Parathyroid adenoma (tissue), 2 donors: ENCODE measurements at regions not wholly inside any gene's neighbourhood (a gene's known extent, or its start where the extent isn't known, plus 50 kb on each side); places are given as distances from the start of the nearest gene placed in this dataset.

Experiments used
- H2AFZ ChIP-seq: fragments of 300-600 bp; sonication (generic); one replicate; pipeline ENCODE4 v1.7.0; 2017; ENCODE audit warnings: antibody characterized with exemption, mild to moderate bottlenecking
- H3K27ac ChIP-seq: fragments of 300-600 bp; sonication (generic); one replicate; pipeline ENCODE4 v1.7.0; 2017
- H3K27me3 ChIP-seq: fragments of 300-600 bp; sonication (generic); one replicate; pipeline ENCODE4 v1.7.0; 2017; ENCODE audit warnings: low read length; ENCODE audit not compliant: control insufficient read depth, insufficient read depth
- H3K36me3 ChIP-seq: fragments of 300-600 bp; sonication (generic); one replicate; pipeline ENCODE4 v1.7.0; 2017; ENCODE audit warnings: low read length; ENCODE audit not compliant: control insufficient read depth, insufficient read depth
- H3K4me1 ChIP-seq: fragments of 300-600 bp; sonication (generic); one replicate; pipeline ENCODE4 v1.7.0; 2017; ENCODE audit warnings: control low read depth
- H3K4me2 ChIP-seq: fragments of 300-600 bp; sonication (generic); one replicate; pipeline ENCODE4 v1.7.0; 2017; ENCODE audit warnings: low read length
- H3K4me3 ChIP-seq: fragments of 300-600 bp; sonication (generic); one replicate; pipeline ENCODE4 v1.7.0; 2017; ENCODE audit warnings: low read depth, low read length
- H3K79me2 ChIP-seq: fragments of 300-600 bp; sonication (generic); one replicate; pipeline ENCODE4 v1.7.0; 2017; ENCODE audit warnings: control low read depth
- H3K9ac ChIP-seq: fragments of 300-600 bp; sonication (generic); one replicate; pipeline ENCODE4 v1.7.0; 2017; ENCODE audit warnings: mild to moderate bottlenecking
- H3K9me3 ChIP-seq: fragments of 300-600 bp; sonication (generic); one replicate; pipeline ENCODE4 v1.7.0; 2017; ENCODE audit warnings: low read length; ENCODE audit not compliant: control insufficient read depth
- CTCF ChIP-seq: fragments of 300-600 bp; sonication (generic); IDR thresholded peaks from one replicate; pipeline ENCODE4 v1.7.0; 2017; ENCODE audit warnings: antibody characterized with exemption, mild to moderate bottlenecking
- donor health status: primary hyperparathyroidism.

GRCh38 chr16:86096850-86097249 is 197.9 kb downstream of the IRF8 start:
- no peaks in the 10 kb centered on the region for H3K4me1 ChIP-seq
- no peak for TF ChIP-seq CTCF
- H3K4me2 ChIP-seq = no peak overlapping the region
- H3K4me3 ChIP-seq = no peak overlapping the region
- H3K36me3 ChIP-seq = no peaks in the 10 kb centered on the region
- H3K9ac ChIP-seq = no peak overlapping the region
- no peaks in the 10 kb centered on the region for H3K27me3 ChIP-seq
- H2AFZ ChIP-seq = no peak overlapping the region
- H3K9me3 ChIP-seq = no peaks in the 10 kb centered on the region
- H3K79me2 ChIP-seq = no peaks in the 10 kb centered on the region
- H3K27ac ChIP-seq = no peak overlapping the region

GRCh38 chr16:86099326-86099725 is 200.4 kb downstream of the IRF8 start:
- no peak overlapping the region for H3K27ac ChIP-seq
- H3K36me3 ChIP-seq = no peaks in the 10 kb centered on the region
- no peaks in the 10 kb centered on the region for H3K4me1 ChIP-seq
- no peak for TF ChIP-seq CTCF
- H3K4me2 ChIP-seq = no peak overlapping the region
- H3K9me3 ChIP-seq = no peaks in the 10 kb centered on the region
- no peaks in the 10 kb centered on the region for H3K79me2 ChIP-seq
- no peaks in the 10 kb centered on the region for H3K27me3 ChIP-seq
- no peak overlapping the region for H3K4me3 ChIP-seq
- no peak overlapping the region for H3K9ac ChIP-seq
- H2AFZ ChIP-seq = no peak overlapping the region

- Histone ChIP-seq H3K4me1 (no peaks in the 10 kb centered on the region), H3K36me3 (no peaks in the 10 kb centered on the region), H3K27me3 (no peaks in the 10 kb centered on the region), H2AFZ (no peak overlapping the region), H3K9me3 (no peaks in the 10 kb centered on the region), H3K79me2 (no peaks in the 10 kb centered on the region), H3K9ac (no peak overlapping the region), H3K4me2 (no peak overlapping the region), H3K27ac (no peak overlapping the region), H3K4me3 (no peak overlapping the region)
- TF ChIP-seq CTCF = no peak
Measured at GRCh38 chr16:86100205-86101136, 201.5 kb downstream of the IRF8 start.

GRCh38 chr16:86101137-86101896 is 202.4 kb downstream of the IRF8 start:
- Histone ChIP-seq H3K9ac (no peak overlapping the region), H3K4me3 (no peak overlapping the region), H3K36me3 (no peaks in the 10 kb centered on the region), H3K9me3 (no peaks in the 10 kb centered on the region), H3K27ac (no peak overlapping the region), H3K4me2 (no peak overlapping the region), H3K79me2 (no peaks in the 10 kb centered on the region), H3K4me1 (no peaks in the 10 kb centered on the region), H3K27me3 (no peaks in the 10 kb centered on the region), H2AFZ (no peak overlapping the region)
- TF ChIP-seq CTCF = no peak
